ENCODE measurements at regions not wholly inside any gene's neighbourhood (a gene's known extent, or its start where the extent isn't known, plus 50 kb on each side); places are given as distances from the start of the nearest gene placed in this dataset.

DNA sequence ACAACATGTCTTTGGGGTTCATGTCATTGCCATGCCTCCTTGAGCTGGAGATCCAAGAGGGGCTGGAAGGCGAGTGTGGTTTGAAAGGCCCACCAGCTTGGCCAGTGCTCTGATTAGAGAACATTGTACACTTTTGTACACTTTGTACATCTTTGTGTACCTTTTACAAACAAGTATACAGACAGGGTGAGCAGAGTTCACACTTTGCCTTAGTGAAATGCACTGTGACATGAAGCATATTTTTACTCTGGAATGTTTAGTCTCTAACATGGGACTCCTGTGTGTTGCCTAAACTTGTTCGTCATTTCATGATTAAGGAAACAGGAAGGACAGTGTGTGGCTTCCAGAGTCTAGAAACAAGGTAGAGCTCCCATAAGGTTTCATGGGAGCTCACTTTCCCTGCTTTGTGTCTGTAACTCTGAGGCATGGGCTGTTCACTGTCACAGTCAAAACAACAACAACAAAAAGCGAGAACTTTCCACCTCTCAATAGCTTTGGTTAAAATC lies 225.8 kb upstream of the SOX4 start:
- Mint-ChIP-seq H3K9me3 (peaks cover 2% of the 10 kb centered on the region), H3K27ac (peak overlapping the region; percentile 72), H3K27me3 (ENCODE audit: insufficient read depth) (peaks cover 33% of the 10 kb centered on the region), H3K36me3 (ENCODE audit: low read depth) (no peaks in the 10 kb centered on the region), H3K4me1 (peaks cover 78% of the 10 kb centered on the region), H3K4me3 (no peak overlapping the region)
- peak; percentile 72 for DNase-seq
- H3K27me3 ChIP-seq (ENCODE audit: control insufficient read depth, insufficient read depth, low read length, poor library complexity, severe bottlenecking): no peaks in the 10 kb centered on the region
- WGBS, 2 experiments (ENCODE audit: insufficient coverage in 1 of 2, insufficient read length in 1 of 2): 74 to 83% methylated on average over 2 to 3 of the region's 3 CpGs
- no peaks in the 10 kb centered on the region for H3K9me3 ChIP-seq (ENCODE audit: control insufficient read depth, low read length)
- no peak for TF ChIP-seq CTCF (conservative IDR thresholded peaks at IDR 0.05)
- H3K36me3 ChIP-seq (ENCODE audit: control insufficient read depth, insufficient read depth, low read length): no peaks in the 10 kb centered on the region
- no peak overlapping the region for H3K4me3 ChIP-seq (ENCODE audit: low read length)
- peaks cover 15% of the 10 kb centered on the region for H3K4me1 ChIP-seq (ENCODE audit: control insufficient read depth, insufficient read depth, low read length)
- no peak overlapping the region for H3K9ac ChIP-seq (ENCODE audit: extremely low read depth, low read length, poor library complexity, severe bottlenecking)
- no peak overlapping the region for H3K27ac ChIP-seq (ENCODE audit: low read depth, low read length)

- Mint-ChIP-seq H3K4me1 (peaks cover 73% of the 10 kb centered on the region), H3K4me3 (no peak overlapping the region), H3K27ac (no peak overlapping the region), H3K9me3 (peaks cover 2% of the 10 kb centered on the region), H3K36me3 (ENCODE audit: low read depth) (no peaks in the 10 kb centered on the region), H3K27me3 (ENCODE audit: insufficient read depth) (peaks cover 23% of the 10 kb centered on the region)
- H3K27ac ChIP-seq (ENCODE audit: low read depth, low read length): no peak overlapping the region
- no peaks in the 10 kb centered on the region for H3K9me3 ChIP-seq (ENCODE audit: control insufficient read depth, low read length)
- H3K4me3 ChIP-seq (ENCODE audit: low read length): no peak overlapping the region
- H3K27me3 ChIP-seq (ENCODE audit: control insufficient read depth, insufficient read depth, low read length, poor library complexity, severe bottlenecking): peaks cover 6% of the 10 kb centered on the region
- no peak overlapping the region for H3K9ac ChIP-seq (ENCODE audit: extremely low read depth, low read length, poor library complexity, severe bottlenecking)
- DNase-seq: no peak
- WGBS, 2 experiments (ENCODE audit: insufficient coverage in 1 of 2, insufficient read length in 1 of 2): 80% methylated on average over 1 of the region's 1 CpG; no CpG with 5 or more reads in 1 of the 2 experiments
- peaks cover 23% of the 10 kb centered on the region for H3K4me1 ChIP-seq (ENCODE audit: control insufficient read depth, insufficient read depth, low read length)
- TF ChIP-seq CTCF (conservative IDR thresholded peaks at IDR 0.05): no peak
- H3K36me3 ChIP-seq (ENCODE audit: control insufficient read depth, insufficient read depth, low read length): no peaks in the 10 kb centered on the region
These were observed 222.5 kb upstream of the SOX4 start for GRCh38 chr6:21371061-21371460.

GRCh38 chr6:21371676-21372171 lies 221.8 kb upstream of the SOX4 start:
- H3K36me3 Mint-ChIP-seq (ENCODE audit: low read depth): no peaks in the 10 kb centered on the region
- Histone ChIP-seq H3K9ac (ENCODE audit: extremely low read depth, low read length, poor library complexity, severe bottlenecking) (no peak overlapping the region), H3K36me3 (ENCODE audit: control insufficient read depth, insufficient read depth, low read length) (no peaks in the 10 kb centered on the region), H3K4me3 (ENCODE audit: low read length) (no peak overlapping the region), H3K27me3 (ENCODE audit: control insufficient read depth, insufficient read depth, low read length, poor library complexity, severe bottlenecking) (peaks cover 6% of the 10 kb centered on the region), H3K4me1 (ENCODE audit: control insufficient read depth, insufficient read depth, low read length) (peaks cover 23% of the 10 kb centered on the region), H3K27ac (ENCODE audit: low read depth, low read length) (peak overlapping the region; percentile 62), H3K9me3 (ENCODE audit: control insufficient read depth, low read length) (no peaks in the 10 kb centered on the region)
- peak; percentile 61 for DNase-seq
- 69 to 73% methylated on average over 4 to 6 of the region's 6 CpGs for WGBS, 2 experiments (ENCODE audit: insufficient coverage in 1 of 2, insufficient read length in 1 of 2)
- peaks cover 2% of the 10 kb centered on the region for H3K9me3 Mint-ChIP-seq
- H3K4me1 Mint-ChIP-seq: peaks cover 70% of the 10 kb centered on the region
- no peak overlapping the region for H3K4me3 Mint-ChIP-seq
- TF ChIP-seq CTCF (conservative IDR thresholded peaks at IDR 0.05): no peak
- H3K27ac Mint-ChIP-seq: no peak overlapping the region
- peaks cover 17% of the 10 kb centered on the region for H3K27me3 Mint-ChIP-seq (ENCODE audit: insufficient read depth)

All from endodermal cell (in vitro differentiated cells).